Kidney (tissue), 13 donors: ENCODE measurements at regions not wholly inside any gene's neighbourhood (a gene's known extent, or its start where the extent isn't known, plus 50 kb on each side); places are given as distances from the start of the nearest gene placed in this dataset.

Source experiments
- DNase-seq, 5 donors: peaks; one replicate each; pipeline ENCODE4 v3.0.0-alpha.2; 2013 to 2020
- FAIRE-seq: peaks from 2 replicates; lab custom pipeline; 2012; peaks lifted over from hg19 to GRCh38; lab: Jason Lieb, UNC
- H3K27ac ChIP-seq, 2 donors: one replicate each; pipeline ENCODE4 v1.7.0; 2013; ENCODE audit warnings: low read depth in 2 of 2, low read length in 2 of 2, inconsistent platforms in 1 of 2
- H3K27me3 ChIP-seq: one replicate; pipeline ENCODE4 v1.7.1; 2013; ENCODE audit warnings: low read length, inconsistent platforms; ENCODE audit not compliant: control insufficient read depth, insufficient read depth
- H3K36me3 ChIP-seq, 3 donors: one replicate each; pipeline versions ENCODE4 v1.7.0 to v1.7.1; 2013; ENCODE audit warnings: low read length in 3 of 3, control low read depth in 1 of 3, inconsistent platforms in 1 of 3; ENCODE audit not compliant: insufficient read depth in 3 of 3, control insufficient read depth in 2 of 3
- H3K4me1 ChIP-seq, 3 donors: one replicate each; pipeline versions ENCODE4 v1.7.0 to v1.7.1; 2013; ENCODE audit warnings: low read length in 3 of 3, inconsistent platforms in 1 of 3, low read depth in 1 of 3; ENCODE audit not compliant: control insufficient read depth in 2 of 3, insufficient read depth in 2 of 3
- H3K4me3 ChIP-seq, 3 donors: one replicate each; pipeline versions ENCODE4 v1.7.0 to v1.8.1; 2013; ENCODE audit warnings: low read length in 3 of 3, control low read depth in 1 of 3, inconsistent platforms in 1 of 3
- H3K9ac ChIP-seq, 3 donors: one replicate each; pipeline versions ENCODE4 v1.7.0 to v1.7.1; 2013; ENCODE audit warnings: low read length in 3 of 3, control low read depth in 1 of 3, inconsistent platforms in 1 of 3
- H3K9me3 ChIP-seq, 3 donors: one replicate each; pipeline versions ENCODE4 v1.7.0 to v1.7.1; 2013; ENCODE audit warnings: low read length in 3 of 3, control low read depth in 1 of 3, inconsistent platforms in 1 of 3; ENCODE audit not compliant: control insufficient read depth in 2 of 3, insufficient read depth in 1 of 3
- intact Hi-C: fragments of 100-400 bp; cut with DNase I; formaldehyde crosslinking; loops from one replicate; pipeline ENCODE4 v1.11.1; 2022
- TF ChIP-seq, protein P1 (sequence below): IDR thresholded peaks from 3 replicates; pipeline ENCODE4 v1.5.1; 2012; ENCODE audit warnings: mild to moderate bottlenecking, moderate library complexity, borderline replicate concordance; ENCODE audit not compliant: insufficient read depth; ENCODE audit errors: extremely low read depth
- donor health status: control.
- donor health status: control.
- donor health status: control.
- donor health status: control.
- donor health status: control.
- donor health status: DM: yes; HTN: yes; CAD: no.
- donor health status: Normal renal cell carcinoma (clear cell type).

DNA sequence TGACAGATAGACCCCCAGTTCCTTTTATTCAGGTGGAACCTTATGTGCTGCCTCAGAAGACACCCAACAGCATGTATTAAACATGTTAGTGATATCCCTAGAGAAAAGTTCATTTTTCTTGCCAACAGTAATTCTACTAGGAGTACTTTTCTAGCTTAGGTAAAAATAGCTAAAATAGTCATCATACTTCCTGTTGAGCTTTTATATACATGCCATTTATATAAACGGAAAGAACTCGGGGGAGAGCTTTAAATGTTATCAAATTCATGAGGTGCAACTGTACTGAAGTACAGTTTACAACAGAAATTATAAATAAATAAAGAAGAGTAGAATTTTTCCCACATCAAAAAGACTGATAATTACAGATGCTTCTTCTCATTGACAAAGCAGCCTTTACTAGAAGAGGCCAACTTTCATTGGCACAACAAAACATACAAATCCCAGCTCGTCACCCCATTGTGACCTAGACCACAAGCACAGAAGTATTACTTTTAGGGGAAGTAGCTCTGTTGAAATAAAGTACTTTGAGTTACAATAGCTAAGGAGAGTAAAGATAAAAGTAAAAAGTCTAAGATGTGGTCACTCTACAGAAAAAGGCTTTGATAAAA, 59.1 kb upstream of the POU2AF2 start:
- Histone ChIP-seq H3K9me3 (no peaks in the 10 kb centered on the region), H3K27ac (no peak overlapping the region), H3K4me1 (no peaks in the 10 kb centered on the region), H3K36me3 (no peaks in the 10 kb centered on the region), H3K9ac (no peak overlapping the region), H3K4me3 (no peak overlapping the region), H3K27me3 (no peaks in the 10 kb centered on the region)
- TF ChIP-seq, protein P1, sequence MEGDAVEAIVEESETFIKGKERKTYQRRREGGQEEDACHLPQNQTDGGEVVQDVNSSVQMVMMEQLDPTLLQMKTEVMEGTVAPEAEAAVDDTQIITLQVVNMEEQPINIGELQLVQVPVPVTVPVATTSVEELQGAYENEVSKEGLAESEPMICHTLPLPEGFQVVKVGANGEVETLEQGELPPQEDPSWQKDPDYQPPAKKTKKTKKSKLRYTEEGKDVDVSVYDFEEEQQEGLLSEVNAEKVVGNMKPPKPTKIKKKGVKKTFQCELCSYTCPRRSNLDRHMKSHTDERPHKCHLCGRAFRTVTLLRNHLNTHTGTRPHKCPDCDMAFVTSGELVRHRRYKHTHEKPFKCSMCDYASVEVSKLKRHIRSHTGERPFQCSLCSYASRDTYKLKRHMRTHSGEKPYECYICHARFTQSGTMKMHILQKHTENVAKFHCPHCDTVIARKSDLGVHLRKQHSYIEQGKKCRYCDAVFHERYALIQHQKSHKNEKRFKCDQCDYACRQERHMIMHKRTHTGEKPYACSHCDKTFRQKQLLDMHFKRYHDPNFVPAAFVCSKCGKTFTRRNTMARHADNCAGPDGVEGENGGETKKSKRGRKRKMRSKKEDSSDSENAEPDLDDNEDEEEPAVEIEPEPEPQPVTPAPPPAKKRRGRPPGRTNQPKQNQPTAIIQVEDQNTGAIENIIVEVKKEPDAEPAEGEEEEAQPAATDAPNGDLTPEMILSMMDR = no peak
- DNase-seq = no peak
- no peak for FAIRE-seq
- intact Hi-C loops = no loop called here

DNA sequence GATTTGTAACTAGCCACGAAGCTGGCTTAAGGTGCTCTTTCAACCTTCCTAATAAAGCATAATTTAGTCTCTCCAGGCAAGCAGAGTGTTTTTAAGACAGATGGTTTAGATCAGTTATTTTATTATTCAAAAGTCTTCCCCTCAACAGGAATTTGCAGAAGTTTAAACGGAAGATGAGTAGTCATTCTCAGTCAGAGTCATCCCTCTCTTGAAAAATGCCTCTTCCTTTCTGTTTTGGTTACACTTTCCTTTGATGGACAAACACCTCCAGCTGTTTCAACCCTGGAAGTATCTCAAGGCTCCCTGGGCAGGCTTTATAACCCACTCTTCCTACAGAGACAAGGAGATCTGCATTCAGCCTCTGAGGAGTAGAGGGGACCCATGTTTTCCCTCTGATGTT, 60.3 kb upstream of the POU2AF2 start:
- Histone ChIP-seq H3K27me3 (no peaks in the 10 kb centered on the region), H3K4me1 (no peaks in the 10 kb centered on the region), H3K36me3 (no peaks in the 10 kb centered on the region), H3K9ac (no peak overlapping the region), H3K27ac (no peak overlapping the region), H3K4me3 (no peak overlapping the region), H3K9me3 (no peaks in the 10 kb centered on the region)
- FAIRE-seq (no peak), DNase-seq (peak in 1 of 5 donors; percentile 17)
- intact Hi-C loops = no loop called here
- TF ChIP-seq, protein P1 = no peak

DNA sequence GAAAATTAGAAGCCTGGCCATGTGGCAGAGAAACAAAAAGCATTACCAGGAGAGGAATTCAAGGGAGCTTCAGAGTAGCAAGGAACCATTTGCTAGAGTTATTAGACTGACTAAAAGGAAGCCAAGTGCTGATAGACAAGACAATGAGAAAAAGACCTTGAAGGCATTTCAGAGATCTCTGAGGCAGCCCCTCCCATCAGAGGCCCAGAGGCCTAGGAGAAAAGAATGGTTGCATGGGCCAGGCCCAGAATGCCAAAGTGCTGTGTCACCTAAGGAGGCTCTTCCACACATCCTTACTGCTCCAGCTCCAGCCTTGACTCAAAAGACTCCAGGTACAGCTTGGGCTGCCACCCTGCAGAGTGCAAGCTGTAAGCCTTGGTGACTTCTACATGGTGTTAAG, 61.8 kb upstream of the POU2AF2 start:
- no peak overlapping the region for H3K27ac ChIP-seq
- H3K4me3 ChIP-seq = no peak overlapping the region
- H3K4me1 ChIP-seq = no peaks in the 10 kb centered on the region
- no peaks in the 10 kb centered on the region for H3K9me3 ChIP-seq
- H3K36me3 ChIP-seq = no peaks in the 10 kb centered on the region
- no peaks in the 10 kb centered on the region for H3K27me3 ChIP-seq
- intact Hi-C loops = no loop called here
- TF ChIP-seq, protein P1 = no peak
- no peak for DNase-seq
- no peak overlapping the region for H3K9ac ChIP-seq
- no peak for FAIRE-seq
